ENCODE measurements at regions not wholly inside any gene's neighbourhood (a gene's known extent, or its start where the extent isn't known, plus 50 kb on each side); places are given as distances from the start of the nearest gene placed in this dataset.

DNA sequence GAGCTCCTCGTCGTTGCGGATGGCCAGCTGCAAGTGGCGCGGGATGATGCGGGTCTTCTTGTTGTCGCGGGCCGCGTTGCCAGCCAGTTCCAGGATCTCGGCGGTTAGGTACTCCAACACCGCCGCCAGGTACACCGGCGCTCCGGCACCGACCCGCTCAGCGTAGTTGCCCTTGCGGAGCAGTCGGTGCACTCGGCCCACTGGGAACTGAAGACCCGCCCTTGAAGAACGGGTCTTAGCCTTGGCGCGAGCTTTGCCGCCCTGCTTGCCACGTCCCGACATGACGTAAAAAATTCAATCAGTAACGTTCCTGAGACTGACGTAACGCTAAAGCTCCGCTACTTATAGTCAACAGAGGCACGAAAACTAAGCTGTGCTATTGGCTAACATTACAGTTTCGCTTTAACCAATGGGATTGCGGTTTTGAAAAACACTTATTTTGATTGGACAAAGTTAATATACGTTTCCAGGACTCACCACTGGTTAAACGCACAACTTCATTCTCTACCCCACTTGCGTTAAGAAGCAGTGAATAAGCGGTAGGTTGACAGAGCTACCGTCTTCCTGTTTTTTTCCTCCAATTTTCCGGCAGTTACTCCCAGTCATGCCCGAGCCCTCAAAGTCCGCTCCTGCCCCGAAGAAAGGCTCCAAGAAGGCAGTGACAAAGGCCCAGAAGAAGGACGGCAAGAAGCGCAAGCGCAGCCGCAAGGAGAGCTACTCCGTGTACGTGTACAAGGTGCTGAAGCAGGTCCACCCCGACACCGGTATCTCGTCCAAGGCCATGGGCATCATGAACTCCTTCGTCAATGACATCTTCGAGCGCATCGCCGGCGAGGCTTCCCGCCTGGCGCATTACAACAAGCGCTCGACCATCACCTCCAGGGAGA lies 73.9 kb downstream of the OR2B2 start (continued):
- TF ChIP-seq HNF1A (IDR thresholded peaks at IDR 0.05; ENCODE audit: low read depth) (no peak; the same call in 1 of the 2 replicates), HNF1A (CRISPR knock-in tag; IDR thresholded peaks at IDR 0.05; ENCODE audit: borderline replicate concordance) (peak; percentile 65; the same call in 1 of the 2 replicates), E2F2 (CRISPR knock-in tag; IDR thresholded peaks at IDR 0.05; ENCODE audit: borderline replicate concordance) (peak; percentile 95), HCFC1 (IDR thresholded peaks at IDR 0.05; ENCODE audit: low read depth, low read length) (0 out of 2 replicates have a peak, but pooled peaks have one; percentile 8), CREM (IDR thresholded peaks at IDR 0.05) (peak; percentile 98), CREM (CRISPR knock-in tag; IDR thresholded peaks at IDR 0.05) (peak; percentile 70), ZSCAN20 (CRISPR knock-in tag; IDR thresholded peaks at IDR 0.05; ENCODE audit: borderline replicate concordance) (peak; percentile 81; the same call in 1 of the 2 replicates), MAFG (CRISPR knock-in tag; IDR thresholded peaks at IDR 0.05) (no peak), ZFX (CRISPR knock-in tag; IDR thresholded peaks at IDR 0.05; ENCODE audit: low read depth) (peak; percentile 70), AGO2 (optimal IDR thresholded peaks at IDR 0.05; ENCODE audit: low read depth, low read length) (peak; percentile 64), KDM5B (CRISPR knock-in tag; IDR thresholded peaks at IDR 0.05; ENCODE audit: borderline replicate concordance) (no peak; the same call in none of the 2 replicates), MED1 (CRISPR knock-in tag; IDR thresholded peaks at IDR 0.05) (peak; percentile 85), ZNF776 (CRISPR knock-in tag; IDR thresholded peaks at IDR 0.05) (peak; percentile 71), ZBTB33 (CRISPR knock-in tag; IDR thresholded peaks at IDR 0.05) (no peak), ETS1 (CRISPR knock-in tag; IDR thresholded peaks at IDR 0.05) (peak; percentile 78; the same call in 1 of the 2 replicates), ZBTB43 (CRISPR knock-in tag; conservative IDR thresholded peaks at IDR 0.05) (0 out of 2 replicates have a peak, but pooled peaks have one; percentile 9)
- TF ChIP-seq, protein P1, sequence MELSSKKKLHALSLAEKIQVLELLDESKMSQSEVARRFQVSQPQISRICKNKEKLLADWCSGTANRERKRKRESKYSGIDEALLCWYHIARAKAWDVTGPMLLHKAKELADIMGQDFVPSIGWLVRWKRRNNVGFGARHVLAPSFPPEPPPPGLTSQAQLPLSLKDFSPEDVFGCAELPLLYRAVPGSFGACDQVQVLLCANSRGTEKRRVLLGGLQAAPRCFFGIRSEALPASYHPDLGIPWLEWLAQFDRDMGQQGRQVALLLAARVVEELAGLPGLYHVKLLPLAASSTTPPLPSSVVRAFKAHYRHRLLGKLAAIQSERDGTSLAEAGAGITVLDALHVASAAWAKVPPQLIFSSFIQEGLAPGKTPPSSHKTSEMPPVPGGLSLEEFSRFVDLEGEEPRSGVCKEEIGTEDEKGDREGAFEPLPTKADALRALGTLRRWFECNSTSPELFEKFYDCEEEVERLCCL (CRISPR knock-in tag; IDR thresholded peaks at IDR 0.05; ENCODE audit: borderline replicate concordance): no peak

Measured in HepG2 (cell line).